ENCODE measurements at regions not wholly inside any gene's neighbourhood (a gene's known extent, or its start where the extent isn't known, plus 50 kb on each side); places are given as distances from the start of the nearest gene placed in this dataset.

DNA sequence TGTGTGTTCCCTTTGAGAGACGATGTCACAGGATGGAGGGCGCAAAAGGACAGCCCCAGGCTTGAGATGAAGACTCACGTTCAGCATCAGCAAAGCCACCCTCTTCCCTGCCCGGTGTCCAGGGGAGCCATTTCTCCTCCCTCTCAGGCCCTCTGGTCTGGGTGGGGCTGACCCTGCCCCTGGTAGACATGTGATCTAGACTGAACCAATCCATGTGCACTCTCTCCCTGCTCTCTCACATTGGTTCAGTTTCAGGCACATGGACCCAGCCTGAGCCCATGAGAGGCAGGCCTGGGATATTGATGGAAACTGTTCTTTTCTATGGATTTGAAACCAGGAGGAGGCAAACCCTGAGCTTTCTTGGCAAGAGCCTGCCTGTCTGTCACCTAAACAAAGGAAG lies 115.6 kb upstream of the IGSF21 start:
- Histone ChIP-seq H3K36me3 (no peaks in the 10 kb centered on the region), H3K9ac (no peak overlapping the region), H3K4me1 (no peaks in the 10 kb centered on the region), H4K20me1 (no peaks in the 10 kb centered on the region; a peak in 1 of 22 replicates), H3K4me2 (no peak overlapping the region), H3K27me3 (no peaks in the 10 kb centered on the region), H3K4me3 (no peak overlapping the region), H3K27ac (no peak overlapping the region), H3K9me3 (replicated peaks in 1 of 11) (peaks cover 0 to 4% (median 0%) of the 10 kb centered on the region in 11 experiments; a peak in 2 of 22 replicates)
- no peak for TF ChIP-seq Cebpa-rat (IDR thresholded peaks at IDR 0.05)

DNA sequence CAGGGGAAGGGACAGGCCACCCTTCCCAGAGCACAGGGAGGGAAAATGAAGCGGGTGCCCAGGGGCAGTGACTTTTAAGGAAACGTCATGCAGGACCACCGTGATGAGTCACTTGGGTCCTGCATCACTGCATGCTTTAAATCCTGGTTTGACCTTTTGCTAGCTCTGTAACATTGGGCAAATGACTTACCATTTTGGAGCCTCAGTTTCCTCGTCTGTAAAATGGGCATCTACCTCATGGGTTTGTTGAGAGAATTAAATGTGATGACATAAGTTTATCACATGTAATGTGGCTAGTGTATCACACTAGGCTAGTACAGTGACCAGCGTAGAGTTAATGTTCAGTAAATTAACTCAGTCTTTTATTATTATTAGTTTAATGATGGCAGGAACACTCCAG lies 114.8 kb upstream of the IGSF21 start:
- Histone ChIP-seq H3K27ac (no peak overlapping the region), H3K4me2 (no peak overlapping the region), H4K20me1 (no peaks in the 10 kb centered on the region; a peak in 1 of 22 replicates), H3K27me3 (no peaks in the 10 kb centered on the region), H3K4me1 (no peaks in the 10 kb centered on the region), H3K4me3 (no peak overlapping the region), H3K36me3 (no peaks in the 10 kb centered on the region), H3K9ac (no peak overlapping the region), H3K9me3 (replicated peaks in 1 of 11) (peaks cover 0 to 4% (median 0%) of the 10 kb centered on the region in 11 experiments; a peak in 1 of 22 replicates)
- no peak for TF ChIP-seq Cebpa-rat (IDR thresholded peaks at IDR 0.05)

- Histone ChIP-seq H3K27ac (no peak overlapping the region), H3K4me3 (no peak overlapping the region), H4K20me1 (no peaks in the 10 kb centered on the region; a peak in 1 of 22 replicates), H3K27me3 (no peaks in the 10 kb centered on the region), H3K36me3 (no peaks in the 10 kb centered on the region), H3K9me3 (replicated peaks in 1 of 11) (peaks cover 0 to 4% (median 0%) of the 10 kb centered on the region in 11 experiments; a peak in 1 of 22 replicates), H3K4me2 (no peak overlapping the region), H3K9ac (no peak overlapping the region), H3K4me1 (peaks cover 0 to 2% (median under 1%) of the 10 kb centered on the region in 10 experiments; a peak in 10 of 20 replicates)
- no peak for TF ChIP-seq Cebpa-rat (IDR thresholded peaks at IDR 0.05)
These were observed 113.6 kb upstream of the IGSF21 start for GRCh38 chr1:17994046-17994445.

DNA sequence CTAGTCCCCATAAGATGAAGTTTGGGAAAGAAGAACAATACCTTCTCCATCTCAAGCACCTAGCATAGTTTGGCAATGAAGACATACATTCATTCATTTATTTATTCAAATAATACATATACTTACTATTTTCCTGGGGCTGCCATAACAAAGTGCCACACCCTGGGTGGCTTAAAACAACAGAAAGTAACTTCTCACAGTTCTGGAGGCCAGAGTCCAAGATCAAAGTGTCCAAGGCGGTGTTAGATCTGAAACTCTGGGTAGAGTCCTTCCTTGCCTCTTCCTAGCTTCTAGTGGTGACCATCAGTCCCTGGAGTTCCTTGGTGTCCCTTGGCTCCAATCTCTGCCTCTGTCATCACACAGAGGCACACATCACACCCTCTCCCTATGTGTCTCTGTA lies 112.1 kb upstream of the IGSF21 start:
- H3K4me2 ChIP-seq: no peak overlapping the region
- peaks cover 7 to 16% (median 15%) of the 10 kb centered on the region in 10 experiments for H3K4me1 ChIP-seq
- peaks cover 0 to 6% (median 0%) of the 10 kb centered on the region in 11 experiments; a peak in 1 of 22 replicates for H4K20me1 ChIP-seq
- TF ChIP-seq Cebpa-rat (IDR thresholded peaks at IDR 0.05): no peak
- H3K9me3 ChIP-seq (replicated peaks in 1 of 11): peaks cover 0 to 4% (median 0%) of the 10 kb centered on the region in 11 experiments; a peak in 1 of 22 replicates
- no peak overlapping the region for H3K9ac ChIP-seq
- H3K27me3 ChIP-seq: no peaks in the 10 kb centered on the region
- no peaks in the 10 kb centered on the region for H3K36me3 ChIP-seq
- H3K27ac ChIP-seq: no peak overlapping the region
- H3K4me3 ChIP-seq: no peak overlapping the region

DNA sequence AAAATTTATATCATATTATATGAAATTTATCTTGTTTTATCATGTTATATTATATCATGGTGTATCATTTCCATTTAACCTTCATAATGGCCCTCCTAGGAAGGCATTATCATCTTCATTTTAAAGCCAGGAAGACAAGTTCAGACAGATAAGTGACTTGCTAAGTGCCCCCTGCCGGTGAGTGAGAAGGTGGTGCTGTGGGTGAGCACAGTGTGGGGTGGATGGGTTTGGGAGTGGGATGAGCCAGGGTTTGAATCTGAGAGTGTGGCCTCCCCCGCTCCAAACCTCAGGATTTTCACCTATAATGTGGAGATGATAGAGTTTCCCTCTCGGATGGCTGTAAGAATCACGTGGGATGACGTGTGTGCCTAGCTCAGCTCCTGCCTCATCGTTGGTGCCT lies 108.7 kb upstream of the IGSF21 start:
- Histone ChIP-seq H3K36me3 (no peaks in the 10 kb centered on the region), H4K20me1 (peaks cover 0 to 6% (median 0%) of the 10 kb centered on the region in 11 experiments; a peak in 1 of 22 replicates), H3K4me3 (no peak overlapping the region), H3K27me3 (no peaks in the 10 kb centered on the region), H3K27ac (peak overlapping the region in 4 of 11 experiments; percentile 47 to 64 (median 56); a peak in 5 of 22 replicates), H3K9me3 (replicated peaks in 1 of 11) (peaks cover 0 to 4% (median 0%) of the 10 kb centered on the region in 11 experiments; a peak in 1 of 22 replicates), H3K9ac (0 out of 22 replicates have a peak overlapping the region, but pooled peaks of 1 of the 11 experiments have one; percentile 1), H3K4me1 (peaks cover 14 to 40% (median 29%) of the 10 kb centered on the region in 10 experiments), H3K4me2 (peak overlapping the region in 8 of 11 experiments; percentile 60 to 80 (median 69); a peak in 11 of 22 replicates)
- TF ChIP-seq Cebpa-rat (IDR thresholded peaks at IDR 0.05): no peak

DNA sequence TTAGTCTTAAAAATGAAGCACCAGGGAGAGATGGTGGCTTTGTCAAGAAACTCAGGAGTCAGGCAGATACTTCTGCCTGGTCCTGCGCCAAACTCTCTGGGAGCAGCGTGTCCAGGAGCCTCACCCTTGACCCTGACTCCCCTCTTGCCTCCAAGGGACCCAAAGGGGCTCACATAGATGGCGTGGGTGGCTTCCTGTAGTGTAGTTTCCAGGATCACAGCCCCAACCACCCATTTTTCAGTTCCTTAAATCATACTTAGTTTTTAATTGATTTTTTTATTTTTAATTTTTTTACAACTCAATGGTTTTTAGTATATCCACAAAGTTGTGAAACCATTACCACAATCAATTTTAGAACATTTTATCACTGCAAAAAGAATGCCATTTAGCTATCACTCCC lies 107.7 kb upstream of the IGSF21 start:
- H3K4me3 ChIP-seq: no peak overlapping the region
- H4K20me1 ChIP-seq: peaks cover 0 to 6% (median 0%) of the 10 kb centered on the region in 11 experiments; a peak in 2 of 22 replicates
- no peaks in the 10 kb centered on the region for H3K9me3 ChIP-seq (replicated peaks in 1 of 11)
- H3K36me3 ChIP-seq: no peaks in the 10 kb centered on the region
- peaks cover 14 to 40% (median 29%) of the 10 kb centered on the region in 10 experiments for H3K4me1 ChIP-seq
- H3K4me2 ChIP-seq: peak overlapping the region; percentile 31 to 80 (median 69)
- H3K9ac ChIP-seq: peak overlapping the region in 2 of 11 experiments; percentile 1 to 17; a peak in 1 of 22 replicates
- peak overlapping the region in 8 of 11 experiments; percentile 9 to 65 (median 38); a peak in 11 of 22 replicates for H3K27ac ChIP-seq
- TF ChIP-seq Cebpa-rat (IDR thresholded peaks at IDR 0.05): no peak
- no peaks in the 10 kb centered on the region for H3K27me3 ChIP-seq

DNA sequence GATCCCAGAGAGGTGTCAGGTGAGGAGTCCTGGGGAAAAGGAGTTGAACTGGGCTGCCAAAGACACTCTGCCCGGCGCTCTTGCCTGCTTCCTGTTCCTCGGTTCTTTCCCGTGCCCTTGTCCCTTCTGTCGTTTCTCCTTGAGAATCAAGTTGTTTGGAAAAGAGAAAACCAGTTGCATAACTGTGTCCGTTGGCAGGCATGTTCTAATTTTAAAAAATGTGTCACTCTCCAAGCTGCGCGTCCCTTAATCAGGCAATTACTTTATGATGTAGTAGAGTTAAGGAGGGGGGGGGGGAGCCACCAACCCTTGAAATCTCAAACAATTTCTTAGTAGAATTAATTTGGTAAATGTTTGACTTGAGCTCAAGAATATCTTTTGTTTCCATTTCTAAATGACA lies 105.9 kb upstream of the IGSF21 start:
- Histone ChIP-seq H3K4me2 (0 out of 22 replicates have a peak overlapping the region, but pooled peaks of 3 of the 11 experiments have one; percentile 9 to 74 (median 69)), H3K27me3 (no peaks in the 10 kb centered on the region), H3K4me3 (no peak overlapping the region), H3K9me3 (replicated peaks in 1 of 11) (no peaks in the 10 kb centered on the region), H3K36me3 (no peaks in the 10 kb centered on the region), H3K27ac (no peak overlapping the region), H3K4me1 (peaks cover 14 to 48% (median 33%) of the 10 kb centered on the region in 10 experiments), H3K9ac (no peak overlapping the region), H4K20me1 (peaks cover 0 to 6% (median 0%) of the 10 kb centered on the region in 11 experiments; a peak in 3 of 22 replicates)
- TF ChIP-seq Cebpa-rat (IDR thresholded peaks at IDR 0.05): no peak

- no peaks in the 10 kb centered on the region for H3K9me3 ChIP-seq (replicated peaks in 1 of 11)
- no peak for TF ChIP-seq Cebpa-rat (IDR thresholded peaks at IDR 0.05)
- no peak overlapping the region for H3K4me3 ChIP-seq
- no peaks in the 10 kb centered on the region for H3K27me3 ChIP-seq
- no peak overlapping the region for H3K9ac ChIP-seq
- no peaks in the 10 kb centered on the region for H3K36me3 ChIP-seq
- H3K27ac ChIP-seq: no peak overlapping the region
- no peak overlapping the region for H3K4me2 ChIP-seq
- peaks cover 14 to 44% (median 30%) of the 10 kb centered on the region in 10 experiments for H3K4me1 ChIP-seq
- peaks cover 0 to 7% (median 0%) of the 10 kb centered on the region in 11 experiments; a peak in 5 of 22 replicates for H4K20me1 ChIP-seq
These were observed 103.3 kb upstream of the IGSF21 start for GRCh38 chr1:18004278-18004677.

GRCh38 chr1:18005238-18005637 lies 102.4 kb upstream of the IGSF21 start:
- Histone ChIP-seq H3K9ac (no peak overlapping the region), H3K36me3 (no peaks in the 10 kb centered on the region), H3K4me1 (peaks cover 9 to 35% (median 20%) of the 10 kb centered on the region in 10 experiments), H3K27ac (no peak overlapping the region), H4K20me1 (peaks cover 0 to 7% (median 0%) of the 10 kb centered on the region in 11 experiments; a peak in 4 of 22 replicates), H3K9me3 (replicated peaks in 1 of 11) (no peaks in the 10 kb centered on the region), H3K4me3 (no peak overlapping the region), H3K4me2 (peak overlapping the region in 3 of 11 experiments; percentile 6 to 35 (median 30); a peak in 3 of 22 replicates), H3K27me3 (no peaks in the 10 kb centered on the region)
- TF ChIP-seq Cebpa-rat (IDR thresholded peaks at IDR 0.05): no peak

All from BLaER1 treated with 17β-estradiol and CSF1 and Interleukin-3, amounts not matched to agents 10 nM and 100 nM (cell line).